PC-9 (cell line): ENCODE measurements at regions not wholly inside any gene's neighbourhood (a gene's known extent, or its start where the extent isn't known, plus 50 kb on each side); places are given as distances from the start of the nearest gene placed in this dataset.

ENCODE experiments used
- BruUV-seq: library from RNA; stranded (reverse); fragments of 400-500 nt; replicated peaks from 2 replicates; lab custom pipeline; 2021; lab: Mats Ljungman, UMichigan
- CTCF ChIA-PET: fragments of 300-600 bp; sonication (Branson Sonifier 250); formaldehyde crosslinking; loops from one replicate; lab custom pipeline; 2022; ENCODE audit warnings: antibody characterized with exemption; lab: Charles Lee
- POLR2A ChIA-PET: fragments of 300-600 bp; sonication (Branson Sonifier 250); formaldehyde crosslinking; loops from one replicate; lab custom pipeline; 2022; ENCODE audit warnings: antibody characterized with exemption; ENCODE audit not compliant: unreplicated experiment; lab: Charles Lee
- DNase-seq, 2 experiments: peaks; one replicate each; pipeline versions ENCODE4 v3.0.0 to v3.0.0-alpha.2; 2015 to 2022; ENCODE audit warnings: mixed read lengths in 1 of 2
- H2AFZ ChIP-seq: fragments of 200-600 bp; sonication (generic); 2 replicates; pipeline ENCODE4 v1.8.1; 2017; ENCODE audit warnings: antibody characterized with exemption
- H3F3A ChIP-seq: fragments of 200-600 bp; sonication (generic); 2 replicates; pipeline ENCODE4 v1.8.1; 2017; ENCODE audit warnings: antibody characterized with exemption, mild to moderate bottlenecking, low read depth; ENCODE audit not compliant: insufficient read depth
- H3K27ac ChIP-seq: fragments of 200-600 bp; sonication (generic); 2 replicates; pipeline ENCODE4 v1.6.1; 2016; ENCODE audit warnings: mixed run types
- H3K27me3 ChIP-seq: fragments of 200-600 bp; sonication (generic); 2 replicates; pipeline ENCODE4 v1.6.1; 2016; ENCODE audit warnings: low read depth, mixed run types; ENCODE audit not compliant: insufficient read depth
- H3K36me3 ChIP-seq: fragments of 200-600 bp; sonication (generic); 2 replicates; pipeline ENCODE4 v1.6.1; 2016; ENCODE audit warnings: low read depth, mixed run types
- H3K4me1 ChIP-seq: fragments of 200-600 bp; sonication (generic); replicated peaks from 2 replicates; pipeline ENCODE4 v1.6.1; 2016; ENCODE audit warnings: mixed run types; ENCODE audit not compliant: insufficient read depth
- H3K4me2 ChIP-seq: fragments of 200-600 bp; sonication (generic); 2 replicates; pipeline ENCODE4 v1.6.1; 2017; ENCODE audit warnings: mixed run types
- H3K4me3 ChIP-seq: fragments of 200-600 bp; sonication (generic); 2 replicates; pipeline ENCODE4 v1.6.1; 2016; ENCODE audit warnings: mixed run types
- H3K79me2 ChIP-seq: fragments of 200-600 bp; sonication (generic); 2 replicates; pipeline ENCODE4 v1.6.1; 2017; ENCODE audit warnings: low read depth, mixed run types
- H3K9me2 ChIP-seq: fragments of 200-600 bp; sonication (generic); 2 replicates; pipeline ENCODE4 v1.8.1; 2017; ENCODE audit warnings: mild to moderate bottlenecking; ENCODE audit not compliant: insufficient read depth
- H3K9me3 ChIP-seq: fragments of 200-600 bp; sonication (generic); 2 replicates; pipeline ENCODE4 v1.8.1; 2016; ENCODE audit warnings: low read depth; ENCODE audit not compliant: insufficient read depth
- H4K20me1 ChIP-seq: fragments of 200-600 bp; sonication (generic); 2 replicates; pipeline ENCODE4 v1.8.1; 2017; ENCODE audit not compliant: insufficient read depth
- EZH2 ChIP-seq: fragments of 200-600 bp; sonication (generic); IDR thresholded peaks from 2 replicates; pipeline ENCODE4 v1.8.0; 2017; ENCODE audit warnings: antibody characterized with exemption, low read depth
- intact Hi-C: fragments of 100-400 bp; cut with micrococcal nuclease; formaldehyde crosslinking; loops from one replicate; pipeline ENCODE4 v1.10.0; 2022; ENCODE audit not compliant: unreplicated experiment
- TF ChIP-seq, protein P1 (sequence below): fragments of 200-600 bp; sonication (generic); conservative IDR thresholded peaks from 2 replicates; pipeline ENCODE4 v1.6.1; 2017; ENCODE audit warnings: mixed run types, antibody characterized with exemption, mild to moderate bottlenecking, moderate library complexity

DNA sequence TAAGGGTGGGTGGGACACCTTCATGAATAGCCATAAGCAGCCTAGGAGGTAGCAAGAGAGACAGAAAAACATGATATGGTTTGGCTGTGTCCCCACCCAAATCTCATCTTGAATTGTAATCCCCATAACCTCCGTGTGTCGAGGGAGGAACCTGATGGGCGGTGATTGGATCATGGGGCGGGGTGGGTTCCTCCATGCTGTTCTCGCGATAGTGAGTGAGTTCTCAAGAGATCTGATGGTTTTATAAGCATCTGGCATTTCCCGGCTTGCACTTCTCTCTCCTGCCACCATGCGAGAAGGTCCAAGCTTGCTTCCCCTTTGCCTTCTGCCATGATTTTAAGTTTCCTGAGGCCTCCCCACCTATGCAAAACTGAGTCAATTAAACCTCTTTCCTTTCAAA lies 259.1 kb upstream of the ERCC4 start:
- POLR2A ChIA-PET = no interaction called here
- TF ChIP-seq, protein P1, sequence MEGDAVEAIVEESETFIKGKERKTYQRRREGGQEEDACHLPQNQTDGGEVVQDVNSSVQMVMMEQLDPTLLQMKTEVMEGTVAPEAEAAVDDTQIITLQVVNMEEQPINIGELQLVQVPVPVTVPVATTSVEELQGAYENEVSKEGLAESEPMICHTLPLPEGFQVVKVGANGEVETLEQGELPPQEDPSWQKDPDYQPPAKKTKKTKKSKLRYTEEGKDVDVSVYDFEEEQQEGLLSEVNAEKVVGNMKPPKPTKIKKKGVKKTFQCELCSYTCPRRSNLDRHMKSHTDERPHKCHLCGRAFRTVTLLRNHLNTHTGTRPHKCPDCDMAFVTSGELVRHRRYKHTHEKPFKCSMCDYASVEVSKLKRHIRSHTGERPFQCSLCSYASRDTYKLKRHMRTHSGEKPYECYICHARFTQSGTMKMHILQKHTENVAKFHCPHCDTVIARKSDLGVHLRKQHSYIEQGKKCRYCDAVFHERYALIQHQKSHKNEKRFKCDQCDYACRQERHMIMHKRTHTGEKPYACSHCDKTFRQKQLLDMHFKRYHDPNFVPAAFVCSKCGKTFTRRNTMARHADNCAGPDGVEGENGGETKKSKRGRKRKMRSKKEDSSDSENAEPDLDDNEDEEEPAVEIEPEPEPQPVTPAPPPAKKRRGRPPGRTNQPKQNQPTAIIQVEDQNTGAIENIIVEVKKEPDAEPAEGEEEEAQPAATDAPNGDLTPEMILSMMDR = no peak
- TF ChIP-seq EZH2 = no peak
- Histone ChIP-seq H3F3A (no peaks in the 10 kb centered on the region), H3K9me3 (no peaks in the 10 kb centered on the region), H4K20me1 (no peaks in the 10 kb centered on the region), H2AFZ (no peak overlapping the region), H3K9me2 (no peaks in the 10 kb centered on the region), H3K27me3 (peaks cover 47% of the 10 kb centered on the region), H3K79me2 (no peaks in the 10 kb centered on the region), H3K4me1 (no peaks in the 10 kb centered on the region), H3K27ac (no peak overlapping the region), H3K36me3 (no peaks in the 10 kb centered on the region), H3K4me3 (no peak overlapping the region), H3K4me2 (no peak overlapping the region)
- intact Hi-C loops = no loop called here
- BruUV-seq = no TSS peak
- CTCF ChIA-PET = no interaction called here
- DNase-seq = no peak

DNA sequence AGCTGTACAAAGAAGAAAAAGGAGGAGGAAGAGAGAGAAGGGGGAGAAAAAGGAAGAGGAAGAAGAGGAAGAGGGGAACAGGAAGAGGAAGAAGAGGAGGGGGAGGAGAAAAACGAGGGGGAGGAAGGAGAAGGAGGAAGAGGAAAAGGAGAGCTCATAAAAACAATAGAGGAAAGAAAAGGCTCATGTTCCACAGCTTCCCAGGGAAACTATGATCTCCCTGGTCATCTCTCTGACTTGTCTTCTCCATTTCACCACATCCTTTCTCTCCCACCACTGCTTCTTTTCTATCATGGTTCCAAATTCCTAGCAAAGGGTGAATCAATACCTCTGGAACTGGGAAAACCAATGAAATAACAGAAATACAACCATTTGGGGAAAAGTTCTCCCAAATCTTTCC lies 254.1 kb upstream of the ERCC4 start:
- no peak overlapping the region for H3K4me2 ChIP-seq
- H3K79me2 ChIP-seq = no peaks in the 10 kb centered on the region
- no peak overlapping the region for H3K4me3 ChIP-seq
- no peaks in the 10 kb centered on the region for H3K9me2 ChIP-seq
- no peaks in the 10 kb centered on the region for H3F3A ChIP-seq
- intact Hi-C loops = no loop called here
- no peaks in the 10 kb centered on the region for H4K20me1 ChIP-seq
- no peak overlapping the region for H2AFZ ChIP-seq
- H3K36me3 ChIP-seq = no peaks in the 10 kb centered on the region
- TF ChIP-seq EZH2 = no peak
- TF ChIP-seq, protein P1 = no peak
- no TSS peak for BruUV-seq
- H3K27me3 ChIP-seq = peaks cover 32% of the 10 kb centered on the region; the same call in 1 of the 2 replicates
- H3K27ac ChIP-seq = no peak overlapping the region
- no peaks in the 10 kb centered on the region for H3K4me1 ChIP-seq
- H3K9me3 ChIP-seq = no peaks in the 10 kb centered on the region
- CTCF ChIA-PET = no interaction called here
- DNase-seq = no peak
- POLR2A ChIA-PET = no interaction called here

DNA sequence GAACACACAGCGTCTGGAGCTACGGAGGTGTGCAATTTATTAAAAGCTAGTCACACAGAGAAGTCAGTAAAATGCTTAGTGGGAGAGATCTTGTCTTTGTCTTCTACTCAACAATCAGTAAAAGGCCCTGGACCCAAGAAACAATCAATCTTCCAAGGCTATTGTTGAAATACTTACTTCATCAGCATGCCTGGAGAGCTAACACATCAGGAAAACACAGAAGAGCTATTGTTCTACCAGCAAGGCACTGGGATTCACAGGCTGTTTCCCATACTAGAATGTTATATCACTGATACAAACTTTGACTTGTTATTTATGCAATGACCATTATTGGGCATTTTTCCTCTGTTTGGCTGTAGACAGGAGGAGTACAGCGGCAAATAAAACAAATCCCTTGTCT lies 247.8 kb upstream of the ERCC4 start:
- no peak for TF ChIP-seq EZH2
- TF ChIP-seq, protein P1 = no peak
- no peaks in the 10 kb centered on the region for H3K9me2 ChIP-seq
- DNase-seq = no peak
- BruUV-seq = no TSS peak
- H3K27me3 ChIP-seq = peaks cover 36% of the 10 kb centered on the region
- no peak overlapping the region for H3K27ac ChIP-seq
- intact Hi-C loops = no loop called here
- H3K79me2 ChIP-seq = no peaks in the 10 kb centered on the region
- H2AFZ ChIP-seq = no peak overlapping the region
- no peaks in the 10 kb centered on the region for H3K36me3 ChIP-seq
- H3K9me3 ChIP-seq = no peaks in the 10 kb centered on the region
- ChIA-PET CTCF (no interaction called here), POLR2A (no interaction called here)
- no peak overlapping the region for H3K4me3 ChIP-seq
- H3F3A ChIP-seq = no peaks in the 10 kb centered on the region
- H3K4me2 ChIP-seq = no peak overlapping the region
- no peaks in the 10 kb centered on the region for H4K20me1 ChIP-seq
- no peaks in the 10 kb centered on the region for H3K4me1 ChIP-seq
